ENCODE measurements at regions not wholly inside any gene's neighbourhood (a gene's known extent, or its start where the extent isn't known, plus 50 kb on each side); places are given as distances from the start of the nearest gene placed in this dataset.

GRCh38 chr9:81150016-81150625, 539.2 kb downstream of the TLE1 start:
- ChIA-PET CTCF (no interaction called here), POLR2A (no interaction called here)
- no peak overlapping the region for H3K4me3 ChIP-seq (ENCODE audit: low read length)
- no peaks in the 10 kb centered on the region for H3K27me3 ChIP-seq (ENCODE audit: control insufficient read depth in 1 of 2, insufficient read depth in 2 of 2, low read length in 2 of 2)
- peaks cover 3 to 4% of the 10 kb centered on the region in 2 experiments for H3K9me3 ChIP-seq (ENCODE audit: control insufficient read depth in 1 of 2, insufficient read depth in 1 of 2, low read length in 2 of 2)
- TF ChIP-seq CTCF (IDR thresholded peaks at IDR 0.05) = no peak
- Mint-ChIP-seq H3K4me3 (no peak overlapping the region), H3K9me3 (no peaks in the 10 kb centered on the region), H3K4me1 (ENCODE audit: low read depth) (no peaks in the 10 kb centered on the region), H3K27ac (no peak overlapping the region), H3K27me3 (no peaks in the 10 kb centered on the region), H3K36me3 (ENCODE audit: low read depth) (no peaks in the 10 kb centered on the region)
- no peak overlapping the region for H3K27ac ChIP-seq (ENCODE audit: low read depth in 1 of 2, low read length in 2 of 2)
- no peaks in the 10 kb centered on the region for H3K36me3 ChIP-seq (ENCODE audit: insufficient read depth, low read length)
- no peaks in the 10 kb centered on the region for H3K4me1 ChIP-seq (ENCODE audit: insufficient read depth, low read length)
- no peak for ATAC-seq (ENCODE audit: poor library complexity)
- intact Hi-C loops (cut with DNase I, micrococcal nuclease) = loop anchor here in 1 of 2 experiments (10.0 kb wide), 1 partner anchor 55 kb away; no protein-coding TSS in a partner anchor
- no peak for DNase-seq

GRCh38 chr9:81146684-81147337, 542.5 kb downstream of the TLE1 start:
- Mint-ChIP-seq H3K27ac (no peak overlapping the region), H3K4me3 (no peak overlapping the region), H3K9me3 (no peaks in the 10 kb centered on the region), H3K4me1 (ENCODE audit: low read depth) (no peaks in the 10 kb centered on the region), H3K27me3 (no peaks in the 10 kb centered on the region), H3K36me3 (ENCODE audit: low read depth) (no peaks in the 10 kb centered on the region)
- peaks cover 0 to 4% of the 10 kb centered on the region in 2 experiments for H3K9me3 ChIP-seq (ENCODE audit: control insufficient read depth in 1 of 2, insufficient read depth in 1 of 2, low read length in 2 of 2)
- H3K27ac ChIP-seq (ENCODE audit: low read depth in 1 of 2, low read length in 2 of 2) = no peak overlapping the region
- H3K4me3 ChIP-seq (ENCODE audit: low read length) = no peak overlapping the region
- no peak for TF ChIP-seq CTCF (IDR thresholded peaks at IDR 0.05)
- ChIA-PET POLR2A (no interaction called here), CTCF (no interaction called here)
- intact Hi-C loops (cut with DNase I, micrococcal nuclease) = no loop called here
- no peaks in the 10 kb centered on the region for H3K36me3 ChIP-seq (ENCODE audit: insufficient read depth, low read length)
- no peaks in the 10 kb centered on the region for H3K27me3 ChIP-seq (ENCODE audit: control insufficient read depth in 1 of 2, insufficient read depth in 2 of 2, low read length in 2 of 2)
- DNase-seq = no peak
- ATAC-seq (ENCODE audit: poor library complexity) = no peak
- H3K4me1 ChIP-seq (ENCODE audit: insufficient read depth, low read length) = no peaks in the 10 kb centered on the region

GRCh38 chr9:81146241-81146640, 543.1 kb downstream of the TLE1 start:
- Histone ChIP-seq H3K27me3 (ENCODE audit: control insufficient read depth in 1 of 2, insufficient read depth in 2 of 2, low read length in 2 of 2) (no peaks in the 10 kb centered on the region), H3K9me3 (ENCODE audit: control insufficient read depth in 1 of 2, insufficient read depth in 1 of 2, low read length in 2 of 2) (peaks cover 0 to 2% of the 10 kb centered on the region in 2 experiments), H3K36me3 (ENCODE audit: insufficient read depth, low read length) (no peaks in the 10 kb centered on the region), H3K4me1 (ENCODE audit: insufficient read depth, low read length) (no peaks in the 10 kb centered on the region), H3K4me3 (ENCODE audit: low read length) (no peak overlapping the region), H3K27ac (ENCODE audit: low read depth in 1 of 2, low read length in 2 of 2) (no peak overlapping the region)
- ATAC-seq (ENCODE audit: poor library complexity) (no peak), DNase-seq (no peak)
- Mint-ChIP-seq H3K36me3 (ENCODE audit: low read depth) (no peaks in the 10 kb centered on the region), H3K27ac (no peak overlapping the region), H3K27me3 (no peaks in the 10 kb centered on the region), H3K4me1 (ENCODE audit: low read depth) (no peaks in the 10 kb centered on the region), H3K9me3 (no peaks in the 10 kb centered on the region), H3K4me3 (no peak overlapping the region)
- POLR2A ChIA-PET = interaction anchor here (0.5 kb wide), 1 partner anchor 8 kb away, joined by 3 read pairs; no protein-coding TSS in a partner anchor
- no peak for TF ChIP-seq CTCF (IDR thresholded peaks at IDR 0.05)
- intact Hi-C loops (cut with DNase I, micrococcal nuclease) = no loop called here
- CTCF ChIA-PET = no interaction called here

All from CD4-positive, alpha-beta T cell (primary cell).